HL-60 (cell line): ENCODE measurements at regions not wholly inside any gene's neighbourhood (a gene's known extent, or its start where the extent isn't known, plus 50 kb on each side); places are given as distances from the start of the nearest gene placed in this dataset.

Experiments used
- DNase-seq, 2 experiments: peaks; one replicate each; pipeline ENCODE4 v3.0.0-alpha.2; 2010 to 2020; ENCODE audit warnings: low read depth in 1 of 2, low spot score in 1 of 2
- H3K27ac ChIP-seq: fragments of 250-450 bp; sonication (Bioruptor Pico); replicated peaks from 2 replicates; pipeline ENCODE4 v1.5.1; 2020; ENCODE audit warnings: mild to moderate bottlenecking, moderate library complexity
- H3K27me3 ChIP-seq: fragments of 250-450 bp; sonication (Bioruptor Pico); 2 replicates; pipeline ENCODE4 v1.5.1; 2021; ENCODE audit warnings: mild to moderate bottlenecking, moderate library complexity; ENCODE audit not compliant: insufficient read depth, poor library complexity, severe bottlenecking
- H3K4me3 ChIP-seq: replicated peaks from 2 replicates; pipeline ENCODE4 v1.5.1; 2011; ENCODE audit warnings: mild to moderate bottlenecking, control low read depth, low read length; ENCODE audit not compliant: insufficient read depth
- GABPA ChIP-seq: IDR thresholded peaks from 2 replicates; pipeline ENCODE4 v1.6.1; 2012; ENCODE audit warnings: low read depth
- POLR2AphosphoS5 ChIP-seq: IDR thresholded peaks from 2 replicates; pipeline ENCODE4 v1.6.1; 2012; ENCODE audit warnings: low read depth
- SPI1 ChIP-seq: IDR thresholded peaks from 2 replicates; pipeline ENCODE4 v1.6.1; 2012; ENCODE audit warnings: low read depth, mild to moderate bottlenecking, borderline replicate concordance
- TF ChIP-seq, protein P1 (sequence below): IDR thresholded peaks from 2 replicates; pipeline ENCODE4 v1.6.1; 2012; ENCODE audit warnings: low read depth; ENCODE audit not compliant: insufficient replicate concordance
- TF ChIP-seq, protein P2 (sequence below): IDR thresholded peaks from one replicate; pipeline ENCODE4 v1.5.1; 2011; ENCODE audit warnings: low read length, control low read depth, inconsistent platforms; ENCODE audit not compliant: insufficient read depth

DNA sequence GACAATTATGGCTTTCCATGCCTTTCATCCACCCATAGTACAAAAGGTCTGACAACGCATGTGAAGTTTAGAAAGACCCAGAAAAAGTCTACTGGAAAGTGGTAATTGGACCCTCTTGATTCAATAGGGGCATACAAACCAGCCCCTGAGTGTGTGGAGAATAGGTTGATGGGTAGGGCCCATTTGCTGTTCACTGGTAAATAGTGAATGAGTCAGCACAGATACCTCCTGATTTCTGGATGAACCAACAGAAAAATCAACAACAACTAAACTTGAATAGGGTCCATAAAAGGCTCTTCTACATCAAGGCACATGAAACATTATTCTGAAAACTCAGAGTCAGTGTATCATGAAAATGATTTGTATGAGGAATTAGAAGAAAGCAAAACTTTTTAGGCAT lies 235.4 kb upstream of the SLC35B3 start:
- H3K4me3 ChIP-seq: no peak overlapping the region
- no peak overlapping the region for H3K27ac ChIP-seq
- no peak for DNase-seq
- TF ChIP-seq SPI1 (no peak), POLR2AphosphoS5 (no peak), GABPA (no peak)
- TF ChIP-seq, protein P1, sequence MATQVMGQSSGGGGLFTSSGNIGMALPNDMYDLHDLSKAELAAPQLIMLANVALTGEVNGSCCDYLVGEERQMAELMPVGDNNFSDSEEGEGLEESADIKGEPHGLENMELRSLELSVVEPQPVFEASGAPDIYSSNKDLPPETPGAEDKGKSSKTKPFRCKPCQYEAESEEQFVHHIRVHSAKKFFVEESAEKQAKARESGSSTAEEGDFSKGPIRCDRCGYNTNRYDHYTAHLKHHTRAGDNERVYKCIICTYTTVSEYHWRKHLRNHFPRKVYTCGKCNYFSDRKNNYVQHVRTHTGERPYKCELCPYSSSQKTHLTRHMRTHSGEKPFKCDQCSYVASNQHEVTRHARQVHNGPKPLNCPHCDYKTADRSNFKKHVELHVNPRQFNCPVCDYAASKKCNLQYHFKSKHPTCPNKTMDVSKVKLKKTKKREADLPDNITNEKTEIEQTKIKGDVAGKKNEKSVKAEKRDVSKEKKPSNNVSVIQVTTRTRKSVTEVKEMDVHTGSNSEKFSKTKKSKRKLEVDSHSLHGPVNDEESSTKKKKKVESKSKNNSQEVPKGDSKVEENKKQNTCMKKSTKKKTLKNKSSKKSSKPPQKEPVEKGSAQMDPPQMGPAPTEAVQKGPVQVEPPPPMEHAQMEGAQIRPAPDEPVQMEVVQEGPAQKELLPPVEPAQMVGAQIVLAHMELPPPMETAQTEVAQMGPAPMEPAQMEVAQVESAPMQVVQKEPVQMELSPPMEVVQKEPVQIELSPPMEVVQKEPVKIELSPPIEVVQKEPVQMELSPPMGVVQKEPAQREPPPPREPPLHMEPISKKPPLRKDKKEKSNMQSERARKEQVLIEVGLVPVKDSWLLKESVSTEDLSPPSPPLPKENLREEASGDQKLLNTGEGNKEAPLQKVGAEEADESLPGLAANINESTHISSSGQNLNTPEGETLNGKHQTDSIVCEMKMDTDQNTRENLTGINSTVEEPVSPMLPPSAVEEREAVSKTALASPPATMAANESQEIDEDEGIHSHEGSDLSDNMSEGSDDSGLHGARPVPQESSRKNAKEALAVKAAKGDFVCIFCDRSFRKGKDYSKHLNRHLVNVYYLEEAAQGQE: no peak
- TF ChIP-seq, protein P2, sequence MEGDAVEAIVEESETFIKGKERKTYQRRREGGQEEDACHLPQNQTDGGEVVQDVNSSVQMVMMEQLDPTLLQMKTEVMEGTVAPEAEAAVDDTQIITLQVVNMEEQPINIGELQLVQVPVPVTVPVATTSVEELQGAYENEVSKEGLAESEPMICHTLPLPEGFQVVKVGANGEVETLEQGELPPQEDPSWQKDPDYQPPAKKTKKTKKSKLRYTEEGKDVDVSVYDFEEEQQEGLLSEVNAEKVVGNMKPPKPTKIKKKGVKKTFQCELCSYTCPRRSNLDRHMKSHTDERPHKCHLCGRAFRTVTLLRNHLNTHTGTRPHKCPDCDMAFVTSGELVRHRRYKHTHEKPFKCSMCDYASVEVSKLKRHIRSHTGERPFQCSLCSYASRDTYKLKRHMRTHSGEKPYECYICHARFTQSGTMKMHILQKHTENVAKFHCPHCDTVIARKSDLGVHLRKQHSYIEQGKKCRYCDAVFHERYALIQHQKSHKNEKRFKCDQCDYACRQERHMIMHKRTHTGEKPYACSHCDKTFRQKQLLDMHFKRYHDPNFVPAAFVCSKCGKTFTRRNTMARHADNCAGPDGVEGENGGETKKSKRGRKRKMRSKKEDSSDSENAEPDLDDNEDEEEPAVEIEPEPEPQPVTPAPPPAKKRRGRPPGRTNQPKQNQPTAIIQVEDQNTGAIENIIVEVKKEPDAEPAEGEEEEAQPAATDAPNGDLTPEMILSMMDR: no peak
- no peaks in the 10 kb centered on the region for H3K27me3 ChIP-seq

DNA sequence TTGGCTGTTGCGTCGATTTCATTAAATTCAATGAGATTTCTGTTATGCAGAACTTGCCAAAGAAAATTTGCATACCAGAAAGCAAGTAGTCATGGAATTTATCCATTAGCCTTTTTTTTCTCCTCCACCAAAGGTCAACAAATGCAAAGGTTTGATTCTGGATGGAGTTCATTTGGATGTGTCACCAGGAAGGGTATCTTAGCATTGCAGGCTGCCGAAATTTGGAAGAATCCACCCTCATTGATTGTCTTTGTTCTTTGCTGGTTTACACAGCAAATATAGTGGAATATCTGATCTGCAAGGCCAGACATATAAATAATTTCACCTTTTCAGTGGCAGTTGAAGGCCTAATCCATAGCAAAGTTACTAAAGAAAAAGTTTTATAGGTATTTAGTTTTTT lies 229.4 kb upstream of the SLC35B3 start:
- DNase-seq: no peak
- no peak overlapping the region for H3K4me3 ChIP-seq
- H3K27me3 ChIP-seq: no peaks in the 10 kb centered on the region
- no peak overlapping the region for H3K27ac ChIP-seq
- TF ChIP-seq, protein P1: no peak
- no peak for TF ChIP-seq POLR2AphosphoS5
- no peak for TF ChIP-seq GABPA
- TF ChIP-seq, protein P2: no peak
- no peak for TF ChIP-seq SPI1

DNA sequence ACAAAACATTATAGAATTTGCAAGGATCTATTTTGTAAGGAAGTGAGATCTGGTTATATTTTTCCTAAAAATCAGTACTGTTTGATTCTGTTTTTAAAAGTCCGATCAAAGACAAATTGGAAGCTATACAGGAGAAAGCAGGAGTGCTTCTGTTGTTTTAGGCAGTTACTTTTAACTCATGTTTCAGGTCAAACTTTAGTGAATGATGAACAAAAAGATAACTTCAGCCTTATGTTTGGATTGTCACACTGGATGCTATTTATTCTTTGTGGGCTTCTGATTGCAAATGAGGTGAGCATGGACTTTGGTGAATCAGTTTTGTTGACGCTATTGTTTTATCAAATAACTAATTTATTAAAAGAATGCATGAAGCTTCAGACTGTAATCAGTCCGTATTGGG lies 228.7 kb upstream of the SLC35B3 start:
- no peak overlapping the region for H3K27ac ChIP-seq
- TF ChIP-seq GABPA (no peak), SPI1 (no peak), POLR2AphosphoS5 (no peak)
- TF ChIP-seq, protein P1: no peak
- TF ChIP-seq, protein P2: no peak
- no peak for DNase-seq
- no peak overlapping the region for H3K4me3 ChIP-seq
- no peaks in the 10 kb centered on the region for H3K27me3 ChIP-seq
